ENCODE measurements at regions not wholly inside any gene's neighbourhood (a gene's known extent, or its start where the extent isn't known, plus 50 kb on each side); places are given as distances from the start of the nearest gene placed in this dataset.

- DNase-seq (ENCODE audit: low read depth): no peak
- no peak overlapping the region for H3K4me3 ChIP-seq (ENCODE audit: low read depth, low read length)
- TF ChIP-seq CTCF (conservative IDR thresholded peaks at IDR 0.05; ENCODE audit: low read depth, low read length): no peak
Measured at GRCh38 chr9:129422843-129423192, 198.1 kb downstream of the C9orf50 start.

GRCh38 chr9:129422032-129422842 lies 198.7 kb downstream of the C9orf50 start:
- H3K4me3 ChIP-seq (ENCODE audit: low read depth, low read length): no peak overlapping the region
- TF ChIP-seq CTCF (conservative IDR thresholded peaks at IDR 0.05; ENCODE audit: low read depth, low read length): no peak
- no peak for DNase-seq (ENCODE audit: low read depth)

GRCh38 chr9:129421371-129421770 lies 199.5 kb downstream of the C9orf50 start:
- no peak overlapping the region for H3K4me3 ChIP-seq (ENCODE audit: low read depth, low read length)
- DNase-seq (ENCODE audit: low read depth): no peak
- no peak for TF ChIP-seq CTCF (conservative IDR thresholded peaks at IDR 0.05; ENCODE audit: low read depth, low read length)

- H3K4me3 ChIP-seq (ENCODE audit: low read depth, low read length): no peak overlapping the region
- no peak for DNase-seq (ENCODE audit: low read depth)
- no peak for TF ChIP-seq CTCF (conservative IDR thresholded peaks at IDR 0.05; ENCODE audit: low read depth, low read length)
Measured at GRCh38 chr9:129420721-129421120, 200.2 kb downstream of the C9orf50 start.

- DNase-seq (ENCODE audit: low read depth): no peak
- H3K4me3 ChIP-seq (ENCODE audit: low read depth, low read length): no peak overlapping the region
- TF ChIP-seq CTCF (conservative IDR thresholded peaks at IDR 0.05; ENCODE audit: low read depth, low read length): no peak
Measured at GRCh38 chr9:129419382-129419899, 201.5 kb downstream of the C9orf50 start.

- no peak for TF ChIP-seq CTCF (conservative IDR thresholded peaks at IDR 0.05; ENCODE audit: low read depth, low read length)
- DNase-seq (ENCODE audit: low read depth): no peak
- no peak overlapping the region for H3K4me3 ChIP-seq (ENCODE audit: low read depth, low read length)
Measured at GRCh38 chr9:129418451-129418850, 202.4 kb downstream of the C9orf50 start.
